C4-2B (cell line): ENCODE measurements at regions not wholly inside any gene's neighbourhood (a gene's known extent, or its start where the extent isn't known, plus 50 kb on each side); places are given as distances from the start of the nearest gene placed in this dataset.

Source experiments
- ZFX ChIP-seq: fragments of 450-650 bp; IDR thresholded peaks from 2 replicates; pipeline ENCODE4 v1.6.1; 2017
- TF ChIP-seq, protein P1 (sequence below): fragments of 450-650 bp; conservative IDR thresholded peaks from 2 replicates; pipeline ENCODE4 v1.5.1; 2017; ENCODE audit warnings: mild to moderate bottlenecking

DNA sequence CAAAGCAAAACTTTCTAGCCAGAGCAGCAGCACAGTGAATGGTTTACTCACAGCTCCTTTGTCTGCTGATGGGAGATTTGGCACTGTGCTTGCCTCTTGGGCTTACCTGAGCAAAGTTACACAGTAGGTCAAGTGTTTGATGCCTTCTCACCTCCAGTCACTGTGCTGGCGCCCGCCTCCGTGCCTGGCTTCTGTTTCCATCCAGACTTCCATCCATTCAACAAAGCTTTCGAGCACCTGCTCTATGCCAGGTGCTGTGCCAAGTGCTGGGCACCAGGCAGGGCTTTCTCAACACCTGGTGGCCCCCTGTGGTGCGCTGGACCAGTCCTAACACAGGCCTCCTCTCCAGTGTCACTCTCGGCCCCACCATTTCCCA is 199.2 kb upstream of the EEA1 start:
- TF ChIP-seq, protein P1, sequence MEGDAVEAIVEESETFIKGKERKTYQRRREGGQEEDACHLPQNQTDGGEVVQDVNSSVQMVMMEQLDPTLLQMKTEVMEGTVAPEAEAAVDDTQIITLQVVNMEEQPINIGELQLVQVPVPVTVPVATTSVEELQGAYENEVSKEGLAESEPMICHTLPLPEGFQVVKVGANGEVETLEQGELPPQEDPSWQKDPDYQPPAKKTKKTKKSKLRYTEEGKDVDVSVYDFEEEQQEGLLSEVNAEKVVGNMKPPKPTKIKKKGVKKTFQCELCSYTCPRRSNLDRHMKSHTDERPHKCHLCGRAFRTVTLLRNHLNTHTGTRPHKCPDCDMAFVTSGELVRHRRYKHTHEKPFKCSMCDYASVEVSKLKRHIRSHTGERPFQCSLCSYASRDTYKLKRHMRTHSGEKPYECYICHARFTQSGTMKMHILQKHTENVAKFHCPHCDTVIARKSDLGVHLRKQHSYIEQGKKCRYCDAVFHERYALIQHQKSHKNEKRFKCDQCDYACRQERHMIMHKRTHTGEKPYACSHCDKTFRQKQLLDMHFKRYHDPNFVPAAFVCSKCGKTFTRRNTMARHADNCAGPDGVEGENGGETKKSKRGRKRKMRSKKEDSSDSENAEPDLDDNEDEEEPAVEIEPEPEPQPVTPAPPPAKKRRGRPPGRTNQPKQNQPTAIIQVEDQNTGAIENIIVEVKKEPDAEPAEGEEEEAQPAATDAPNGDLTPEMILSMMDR: no peak
- TF ChIP-seq ZFX: no peak
